H9 (cell line): ENCODE measurements at regions not wholly inside any gene's neighbourhood (a gene's known extent, or its start where the extent isn't known, plus 50 kb on each side); places are given as distances from the start of the nearest gene placed in this dataset.

Experiments
- DNase-seq: peaks from one replicate; pipeline ENCODE4 v3.0.0-alpha.2; 2017
- H2AFZ ChIP-seq: one replicate; pipeline ENCODE4 v1.6.1; 2013; ENCODE audit warnings: mild to moderate bottlenecking, low read length, control low read depth, moderate library complexity
- H2AK5ac ChIP-seq: 2 replicates; pipeline ENCODE4 v1.6.1; 2013; ENCODE audit warnings: low read length, control low read depth, mixed read lengths; ENCODE audit not compliant: insufficient read length
- H2BK120ac ChIP-seq: one replicate; pipeline ENCODE4 v1.6.1; 2013; ENCODE audit warnings: low read depth, mild to moderate bottlenecking, low read length, control low read depth, inconsistent platforms; ENCODE audit not compliant: poor library complexity, severe bottlenecking
- H2BK12ac ChIP-seq: 2 replicates; pipeline ENCODE4 v1.6.1; 2013; ENCODE audit warnings: low read length, control low read depth, mixed read lengths, low read depth; ENCODE audit not compliant: insufficient read length
- H2BK15ac ChIP-seq: 2 replicates; pipeline ENCODE4 v1.6.1; 2013; ENCODE audit warnings: low read depth, low read length, control low read depth
- H2BK20ac ChIP-seq: one replicate; pipeline ENCODE4 v1.6.1; 2013; ENCODE audit warnings: low read depth, mild to moderate bottlenecking, low read length, control low read depth, inconsistent platforms; ENCODE audit not compliant: poor library complexity, severe bottlenecking
- H2BK5ac ChIP-seq: 2 replicates; pipeline ENCODE4 v1.6.1; 2013; ENCODE audit warnings: low read length, control low read depth, mixed read lengths; ENCODE audit not compliant: insufficient read length
- H3K14ac ChIP-seq: 2 replicates; pipeline ENCODE4 v1.6.1; 2013; ENCODE audit warnings: low read length, control low read depth; ENCODE audit not compliant: insufficient read depth
- H3K18ac ChIP-seq: 2 replicates; pipeline ENCODE4 v1.6.1; 2013; ENCODE audit warnings: low read depth, mild to moderate bottlenecking, mixed read lengths, low read length, control low read depth; ENCODE audit not compliant: insufficient read length
- H3K23ac ChIP-seq: 2 replicates; pipeline ENCODE4 v1.6.1; 2013; ENCODE audit warnings: low read length, control low read depth, mixed read lengths, low read depth; ENCODE audit not compliant: insufficient read length
- H3K23me2 ChIP-seq: 2 replicates; pipeline ENCODE4 v1.6.1; 2013; ENCODE audit warnings: low read depth, mild to moderate bottlenecking, mixed read lengths, low read length, control low read depth; ENCODE audit not compliant: insufficient read length, poor library complexity, severe bottlenecking
- H3K27ac ChIP-seq: 2 replicates; pipeline ENCODE4 v1.5.1; 2013; ENCODE audit warnings: low read length, control low read depth, mixed read lengths, low read depth; ENCODE audit not compliant: insufficient read length
- H3K27me3 ChIP-seq: 2 replicates; pipeline ENCODE4 v1.6.1; 2013; ENCODE audit warnings: low read length, control low read depth, inconsistent platforms; ENCODE audit not compliant: insufficient read depth
- H3K4ac ChIP-seq: 2 replicates; pipeline ENCODE4 v1.6.1; 2013; ENCODE audit warnings: low read depth, mild to moderate bottlenecking, control low read depth, inconsistent platforms, low read length, moderate library complexity
- H3K4me1 ChIP-seq: 2 replicates; pipeline ENCODE4 v1.6.1; 2013; ENCODE audit warnings: low read length, control low read depth, inconsistent platforms; ENCODE audit not compliant: insufficient read depth
- H3K4me2 ChIP-seq: 2 replicates; pipeline ENCODE4 v1.6.1; 2013; ENCODE audit warnings: low read length, control low read depth, mixed read lengths; ENCODE audit not compliant: insufficient read length, insufficient read depth
- H3K56ac ChIP-seq: 2 replicates; pipeline ENCODE4 v1.6.1; 2013; ENCODE audit warnings: low read depth, mild to moderate bottlenecking, mixed read lengths, low read length, control low read depth; ENCODE audit not compliant: insufficient read length
- H3K79me1 ChIP-seq: 2 replicates; pipeline ENCODE4 v1.6.1; 2013; ENCODE audit warnings: low read depth, mild to moderate bottlenecking, moderate library complexity, low read length, control low read depth, inconsistent platforms; ENCODE audit not compliant: insufficient read depth, poor library complexity, severe bottlenecking
- H3K79me2 ChIP-seq: 2 replicates; pipeline ENCODE4 v1.6.1; 2013; ENCODE audit warnings: low read length, control low read depth, inconsistent platforms; ENCODE audit not compliant: insufficient read depth
- H3K9ac ChIP-seq: 2 replicates; pipeline ENCODE4 v1.6.1; 2013; ENCODE audit warnings: low read length, control low read depth, mixed read lengths; ENCODE audit not compliant: insufficient read length; ENCODE audit errors: extremely low read depth
- H3K9me3 ChIP-seq: one replicate; pipeline ENCODE4 v1.6.1; 2013; ENCODE audit warnings: low read depth, low read length, inconsistent platforms; ENCODE audit not compliant: control insufficient read depth
- H3T11ph ChIP-seq: one replicate; pipeline ENCODE4 v1.6.1; 2013; ENCODE audit warnings: mild to moderate bottlenecking, low read length, control low read depth, inconsistent platforms
- H4K20me1 ChIP-seq: one replicate; pipeline ENCODE4 v1.6.1; 2013; ENCODE audit not compliant: control insufficient read depth, insufficient read length, insufficient read depth
- H4K5ac ChIP-seq: 2 replicates; pipeline ENCODE4 v1.6.1; 2013; ENCODE audit warnings: low read depth, mild to moderate bottlenecking, mixed read lengths, low read length, control low read depth; ENCODE audit not compliant: insufficient read length
- H4K8ac ChIP-seq: replicated peaks from 2 replicates; pipeline ENCODE4 v1.6.1; 2013; ENCODE audit warnings: low read length, control low read depth, mixed read lengths, low read depth; ENCODE audit not compliant: insufficient read length
- H4K91ac ChIP-seq: 2 replicates; pipeline ENCODE4 v1.6.1; 2013; ENCODE audit warnings: low read depth, mild to moderate bottlenecking, moderate library complexity, mixed read lengths, low read length, control low read depth; ENCODE audit not compliant: insufficient read length
- H3K27ac Mint-ChIP-seq, 3 experiments: 2 replicates in 2 of 3; 3 replicates in 1 of 3; pipeline ENCODE4 v1.8.0; 2020 to 2021; ENCODE audit warnings: mixed read lengths in 3 of 3, mild to moderate bottlenecking in 1 of 3, moderate library complexity in 1 of 3
- H3K27me3 Mint-ChIP-seq: 2 replicates; pipeline ENCODE4 v1.8.0; 2021; ENCODE audit warnings: low read depth, mild to moderate bottlenecking, moderate library complexity, mixed read lengths
- H3K36me3 Mint-ChIP-seq, 3 experiments: 2 replicates in 2 of 3; 3 replicates in 1 of 3; pipeline ENCODE4 v1.8.0; 2020 to 2021; ENCODE audit warnings: low read depth in 3 of 3, mixed read lengths in 3 of 3; ENCODE audit not compliant: insufficient read depth in 1 of 3
- H3K4me1 Mint-ChIP-seq, 2 experiments: 2 replicates each; pipeline ENCODE4 v1.8.0; 2020; ENCODE audit warnings: mixed read lengths in 2 of 2
- H3K4me3 Mint-ChIP-seq, 2 experiments: 2 replicates in 1 of 2; 3 replicates in 1 of 2; pipeline ENCODE4 v1.8.0; 2020 to 2021; ENCODE audit warnings: mild to moderate bottlenecking in 2 of 2, mixed read lengths in 2 of 2, moderate library complexity in 1 of 2
- H3K9me3 Mint-ChIP-seq, 2 experiments: 2 replicates in 1 of 2; 3 replicates in 1 of 2; pipeline ENCODE4 v1.8.0; 2020; ENCODE audit warnings: mild to moderate bottlenecking in 2 of 2, mixed read lengths in 2 of 2, moderate library complexity in 1 of 2
- CTCF ChIP-seq: fragments of 200-600 bp; sonication (generic); conservative IDR thresholded peaks from 3 replicates; pipeline ENCODE4 v1.8.0; 2021; ENCODE audit warnings: antibody characterized with exemption, mild to moderate bottlenecking
- WGBS: extraction: QIAGEN DNeasy Blood & Tissue Kit; methylation state at CpG from one replicate; pipeline ENCODE4 v1.1.7; 2013; ENCODE audit warnings: missing lambda C conversion rate, low lambda C conversion rate, mixed read lengths; ENCODE audit not compliant: insufficient read length; ENCODE audit errors: extremely low coverage; 5-methylcytosine and 5-hydroxymethylcytosine counted together

- H3K27ac ChIP-seq: no peak overlapping the region
- Mint-ChIP-seq H3K27me3 (peaks cover 2% of the 10 kb centered on the region), H3K4me1 (peaks cover 8 to 13% of the 10 kb centered on the region in 2 experiments), H3K36me3 (no peaks in the 10 kb centered on the region; a peak in 1 of 7 replicates), H3K4me3 (no peak overlapping the region), H3K27ac (no peak overlapping the region), H3K9me3 (no peaks in the 10 kb centered on the region)
- no peak overlapping the region for H3K9ac ChIP-seq
- no peaks in the 10 kb centered on the region for H3K4me1 ChIP-seq
- no peaks in the 10 kb centered on the region for H3K79me2 ChIP-seq
- H3K18ac ChIP-seq: no peak overlapping the region
- H2AFZ ChIP-seq: no peak overlapping the region
- no peak overlapping the region for H2BK12ac ChIP-seq
- H3K14ac ChIP-seq: no peak overlapping the region
- no peak overlapping the region for H2BK5ac ChIP-seq
- H3K56ac ChIP-seq: no peak overlapping the region
- no peak overlapping the region for H2BK15ac ChIP-seq
- H3K23ac ChIP-seq: no peak overlapping the region
- H4K5ac ChIP-seq: no peak overlapping the region
- H4K20me1 ChIP-seq: no peaks in the 10 kb centered on the region
- no peak overlapping the region for H4K8ac ChIP-seq
- H2BK120ac ChIP-seq: no peak overlapping the region
- no peaks in the 10 kb centered on the region for H3K9me3 ChIP-seq
- WGBS: no CpG with 5 or more reads among the region's 8 CpGs
- no peaks in the 10 kb centered on the region for H3K23me2 ChIP-seq
- no peak overlapping the region for H4K91ac ChIP-seq
- H3K79me1 ChIP-seq: no peaks in the 10 kb centered on the region
- no peak overlapping the region for H2AK5ac ChIP-seq
- H3T11ph ChIP-seq: no peak overlapping the region
- TF ChIP-seq CTCF: no peak
- H3K4me2 ChIP-seq: no peak overlapping the region
- no peaks in the 10 kb centered on the region for H3K27me3 ChIP-seq
- H2BK20ac ChIP-seq: no peak overlapping the region
- no peak for DNase-seq
- H3K4ac ChIP-seq: no peak overlapping the region
These were observed 679.7 kb upstream of the RAB6C start for GRCh38 chr2:129299756-129300155.
